ENCODE measurements at regions not wholly inside any gene's neighbourhood (a gene's known extent, or its start where the extent isn't known, plus 50 kb on each side); places are given as distances from the start of the nearest gene placed in this dataset.

GRCh38 chr1:88581703-88582102, 102.4 kb upstream of the PKN2 start:
- TF ChIP-seq CTCF (conservative IDR thresholded peaks at IDR 0.05; ENCODE audit: low read length): no peak
- TF ChIP-seq EZH2phosphoT487 (IDR thresholded peaks at IDR 0.05; ENCODE audit: borderline replicate concordance, low read depth, low read length): no peak

Data from OCI-LY7 (cell line).